Endothelial cell of umbilical vein (primary cell): ENCODE measurements at regions not wholly inside any gene's neighbourhood (a gene's known extent, or its start where the extent isn't known, plus 50 kb on each side); places are given as distances from the start of the nearest gene placed in this dataset.

Experiments used
- BruUV-seq: library from RNA; stranded (reverse); fragments of 400-500 nt; replicated peaks from 2 replicates; lab custom pipeline; 2021; lab: Mats Ljungman, UMichigan
- CTCF ChIA-PET: fragments of 300-600, 350-600 bp; sonication (Branson Sonifier 250); formaldehyde crosslinking; loops from one replicate; lab custom pipeline; 2021; ENCODE audit warnings: antibody characterized with exemption, inconsistent platforms; lab: Charles Lee
- POLR2A ChIA-PET: fragments of 300-600, 350-600 bp; sonication (Branson Sonifier 250); formaldehyde crosslinking; loops from one replicate; lab custom pipeline; 2021; ENCODE audit warnings: antibody characterized with exemption, inconsistent platforms; lab: Charles Lee
- DNase-seq: peaks from one replicate; pipeline ENCODE4 v3.0.0-alpha.2; 2011; ENCODE audit warnings: low read depth, low spot score
- FAIRE-seq: peaks from 2 replicates; lab custom pipeline; 2011; peaks lifted over from hg19 to GRCh38; lab: Jason Lieb, UNC
- H2AFZ ChIP-seq: 2 replicates; pipeline ENCODE4 v1.6.0; 2012; ENCODE audit warnings: low read depth, low read length, control low read depth, inconsistent platforms
- H3K27ac ChIP-seq: 2 replicates; pipeline ENCODE4 v1.5.1; 2011; ENCODE audit warnings: low read depth, mild to moderate bottlenecking, control low read depth, low read length, moderate library complexity; ENCODE audit not compliant: insufficient read depth
- H3K27me3 ChIP-seq, 2 experiments: 2 replicates each; pipeline versions ENCODE4 v1.6.0 to v1.6.1; 2011; ENCODE audit warnings: low read length in 2 of 2, mixed read lengths in 1 of 2; ENCODE audit not compliant: control insufficient read depth in 2 of 2, insufficient read depth in 2 of 2
- H3K36me3 ChIP-seq, 2 experiments: 2 replicates in 1 of 2; 3 replicates in 1 of 2; pipeline ENCODE4 v1.5.1; 2011; ENCODE audit warnings: low read length in 2 of 2, mild to moderate bottlenecking in 1 of 2, moderate library complexity in 1 of 2; ENCODE audit not compliant: control insufficient read depth in 2 of 2, insufficient read depth in 2 of 2; ENCODE audit errors: extremely low read depth in 1 of 2
- H3K4me1 ChIP-seq: 3 replicates; pipeline ENCODE4 v1.5.1; 2011; ENCODE audit warnings: mild to moderate bottlenecking, low read length; ENCODE audit not compliant: control insufficient read depth, insufficient read depth; ENCODE audit errors: extremely low read depth
- H3K4me2 ChIP-seq: 2 replicates; pipeline ENCODE4 v1.6.1; 2011; ENCODE audit warnings: low read length, control low read depth, mixed read lengths; ENCODE audit not compliant: insufficient read depth
- H3K4me3 ChIP-seq, 3 experiments: fragments of 200-600 bp in 1 of 3; sonication (generic), shearing (Covaris generic) in 1 of 3; replicated peaks in 1 of 3; 2 replicates each; pipeline ENCODE4 v1.5.1; 2011 to 2016; ENCODE audit warnings: control low read depth in 3 of 3, low read length in 3 of 3, mild to moderate bottlenecking in 2 of 3, inconsistent platforms in 1 of 3, low read depth in 1 of 3, moderate library complexity in 1 of 3; ENCODE audit not compliant: insufficient read depth in 1 of 3
- H3K79me2 ChIP-seq: 2 replicates; pipeline ENCODE4 v1.6.0; 2012; ENCODE audit warnings: low read length, inconsistent platforms; ENCODE audit not compliant: control insufficient read depth, insufficient read depth
- H3K9ac ChIP-seq: replicated peaks from 2 replicates; pipeline ENCODE3; 2011; ENCODE audit warnings: low read length, control low read depth; ENCODE audit not compliant: insufficient read depth; ENCODE audit errors: extremely low read depth
- H3K9me1 ChIP-seq: replicated peaks from 3 replicates; pipeline ENCODE4 v1.6.0; 2011; ENCODE audit warnings: mild to moderate bottlenecking, low read length; ENCODE audit not compliant: control insufficient read depth, insufficient read depth; ENCODE audit errors: extremely low read depth
- H3K9me3 ChIP-seq: replicated peaks from 2 replicates; pipeline ENCODE4 v1.5.1; 2012; ENCODE audit warnings: low read length, inconsistent platforms; ENCODE audit not compliant: control insufficient read depth, insufficient read depth
- H4K20me1 ChIP-seq: replicated peaks from 2 replicates; pipeline ENCODE3; 2011; ENCODE audit warnings: mild to moderate bottlenecking, low read length; ENCODE audit not compliant: control insufficient read depth, insufficient read depth; ENCODE audit errors: extremely low read depth
- EZH2 ChIP-seq: IDR thresholded peaks from 2 replicates; pipeline ENCODE4 v1.6.1; 2012; ENCODE audit warnings: borderline replicate concordance, low read depth, mild to moderate bottlenecking, moderate library complexity, low read length, inconsistent platforms; ENCODE audit not compliant: severe bottlenecking
- FOS ChIP-seq: IDR thresholded peaks from 2 replicates; pipeline ENCODE4 v1.6.1; 2011; ENCODE audit warnings: mild to moderate bottlenecking, low read length, moderate library complexity, borderline replicate concordance; ENCODE audit not compliant: insufficient read depth
- GATA2 ChIP-seq: IDR thresholded peaks from 2 replicates; pipeline ENCODE4 v1.7.0; 2011; ENCODE audit warnings: low read depth, mild to moderate bottlenecking, moderate library complexity, mixed read lengths, low read length; ENCODE audit not compliant: insufficient read length, insufficient read depth
- JUN ChIP-seq: IDR thresholded peaks from 2 replicates; pipeline ENCODE4 v1.6.1; 2011; ENCODE audit warnings: borderline replicate concordance, low read depth; ENCODE audit not compliant: insufficient read length, insufficient read depth
- MYC ChIP-seq: IDR thresholded peaks from one replicate; pipeline ENCODE4 v1.6.1; 2011; ENCODE audit warnings: mild to moderate bottlenecking, low read depth, low read length
- POLR2A ChIP-seq: IDR thresholded peaks from 2 replicates; pipeline ENCODE4 v1.6.1; 2012; ENCODE audit warnings: low read depth, mild to moderate bottlenecking, control low read depth, low read length
- POLR2AphosphoS5 ChIP-seq: IDR thresholded peaks from 2 replicates; pipeline ENCODE4 v1.6.1; 2012; ENCODE audit warnings: low read depth, mild to moderate bottlenecking, control low read depth, low read length, moderate library complexity; ENCODE audit not compliant: insufficient read depth
- dilution Hi-C: fragments of 300-500 bp; cut with MboI; formaldehyde crosslinking; loops from one replicate; pipeline ENCODE4 v1.15.0; 2019; ENCODE audit warnings: low sequenced_read_pairs; ENCODE audit not compliant: extremely low pct_ligation_motif_present
- intact Hi-C: fragments of 100-400 bp; cut with micrococcal nuclease; formaldehyde crosslinking; loops from one replicate; pipeline ENCODE4 v1.10.0; 2022
- TF ChIP-seq, protein P1 (sequence below), 2 donors: IDR thresholded peaks; 1 replicate in 1 of 2; 2 replicates in 1 of 2; pipeline ENCODE4 v1.5.1; 2011; ENCODE audit warnings: low read length in 2 of 2, mild to moderate bottlenecking in 2 of 2, moderate library complexity in 2 of 2, control low read depth in 1 of 2, inconsistent platforms in 1 of 2, low read depth in 1 of 2; ENCODE audit not compliant: insufficient read depth in 1 of 2; ENCODE audit errors: extremely low read depth in 1 of 2
- TF ChIP-seq, protein P2 (sequence below): IDR thresholded peaks from 2 replicates; pipeline ENCODE4 v1.6.1; 2011; ENCODE audit not compliant: insufficient read depth, insufficient read length

DNA sequence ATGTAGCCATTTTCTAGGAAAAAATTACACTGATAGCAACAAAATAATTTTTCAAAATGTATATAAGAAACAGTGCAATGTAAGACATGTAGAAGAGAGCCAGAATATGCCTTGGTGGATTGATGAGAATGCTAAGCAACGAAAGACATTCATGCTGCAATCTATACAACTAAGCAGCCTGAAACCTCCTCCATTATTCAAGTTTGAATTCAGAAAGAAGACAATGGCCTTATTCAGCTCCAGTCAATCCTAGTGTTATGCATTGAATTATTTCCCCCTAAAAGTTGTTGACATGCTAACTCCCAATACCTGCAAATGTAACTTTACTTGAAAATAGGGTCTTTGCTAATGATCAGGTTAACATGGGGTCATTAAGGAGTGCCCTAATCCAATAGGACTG is 73.5 kb downstream of the BTG1 start:
- no peaks in the 10 kb centered on the region for H3K27me3 ChIP-seq
- no peaks in the 10 kb centered on the region for H3K79me2 ChIP-seq
- FAIRE-seq (no peak), DNase-seq (no peak)
- H4K20me1 ChIP-seq = no peaks in the 10 kb centered on the region
- no peak overlapping the region for H3K9ac ChIP-seq
- H3K36me3 ChIP-seq = no peaks in the 10 kb centered on the region
- no peaks in the 10 kb centered on the region for H3K9me3 ChIP-seq
- TF ChIP-seq FOS = no peak
- TF ChIP-seq, protein P1, sequence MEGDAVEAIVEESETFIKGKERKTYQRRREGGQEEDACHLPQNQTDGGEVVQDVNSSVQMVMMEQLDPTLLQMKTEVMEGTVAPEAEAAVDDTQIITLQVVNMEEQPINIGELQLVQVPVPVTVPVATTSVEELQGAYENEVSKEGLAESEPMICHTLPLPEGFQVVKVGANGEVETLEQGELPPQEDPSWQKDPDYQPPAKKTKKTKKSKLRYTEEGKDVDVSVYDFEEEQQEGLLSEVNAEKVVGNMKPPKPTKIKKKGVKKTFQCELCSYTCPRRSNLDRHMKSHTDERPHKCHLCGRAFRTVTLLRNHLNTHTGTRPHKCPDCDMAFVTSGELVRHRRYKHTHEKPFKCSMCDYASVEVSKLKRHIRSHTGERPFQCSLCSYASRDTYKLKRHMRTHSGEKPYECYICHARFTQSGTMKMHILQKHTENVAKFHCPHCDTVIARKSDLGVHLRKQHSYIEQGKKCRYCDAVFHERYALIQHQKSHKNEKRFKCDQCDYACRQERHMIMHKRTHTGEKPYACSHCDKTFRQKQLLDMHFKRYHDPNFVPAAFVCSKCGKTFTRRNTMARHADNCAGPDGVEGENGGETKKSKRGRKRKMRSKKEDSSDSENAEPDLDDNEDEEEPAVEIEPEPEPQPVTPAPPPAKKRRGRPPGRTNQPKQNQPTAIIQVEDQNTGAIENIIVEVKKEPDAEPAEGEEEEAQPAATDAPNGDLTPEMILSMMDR (IDR thresholded peaks at IDR 0.05; ENCODE audit: extremely low read depth in 1 of 2, insufficient read depth in 1 of 2, low read depth in 1 of 2, low read length in 2 of 2) = no peak
- TF ChIP-seq GATA2 = no peak
- TF ChIP-seq JUN = no peak
- TF ChIP-seq POLR2A = no peak
- TF ChIP-seq MYC = no peak
- no peak for TF ChIP-seq EZH2
- TF ChIP-seq, protein P2, sequence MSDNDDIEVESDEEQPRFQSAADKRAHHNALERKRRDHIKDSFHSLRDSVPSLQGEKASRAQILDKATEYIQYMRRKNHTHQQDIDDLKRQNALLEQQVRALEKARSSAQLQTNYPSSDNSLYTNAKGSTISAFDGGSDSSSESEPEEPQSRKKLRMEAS = no peak
- no peak for TF ChIP-seq POLR2AphosphoS5
- H3K4me1 ChIP-seq = no peaks in the 10 kb centered on the region
- H3K4me2 ChIP-seq = no peak overlapping the region
- no peak overlapping the region for H3K27ac ChIP-seq
- H3K9me1 ChIP-seq = no peaks in the 10 kb centered on the region
- H3K4me3 ChIP-seq = no peak overlapping the region
- ChIA-PET POLR2A (no interaction called here), CTCF (no interaction called here)
- no peak overlapping the region for H2AFZ ChIP-seq
- no TSS peak for BruUV-seq
- dilution Hi-C loops (no loop called here), intact Hi-C loops (no loop called here)
